Activated CD8-positive, alpha-beta memory T cell treated with anti-CD3 and anti-CD28 coated beads, Interleukin-2, amount 10 ng/mL, durations not matched to agents 7 days and 5 days (primary cell): ENCODE measurements at regions not wholly inside any gene's neighbourhood (a gene's known extent, or its start where the extent isn't known, plus 50 kb on each side); places are given as distances from the start of the nearest gene placed in this dataset.

ENCODE experiments used
- ATAC-seq: fragments of 150-1000 bp; cut with Tn5 transposase; one replicate; pipeline ENCODE4 v1.10.0; 2021; ENCODE audit warnings: moderate library complexity
- CTCF ChIA-PET: fragments of 350-600 bp; sonication (Branson Sonifier 250); formaldehyde crosslinking; loops from one replicate; lab custom pipeline; 2021; ENCODE audit warnings: antibody characterized with exemption; lab: Charles Lee
- DNase-seq: peaks from one replicate; pipeline ENCODE4 v3.0.0-alpha.2; 2020
- H3K27ac Mint-ChIP-seq: one replicate; pipeline ENCODE4 v1.8.0; 2021; ENCODE audit warnings: mild to moderate bottlenecking, mixed read lengths
- H3K27me3 Mint-ChIP-seq: one replicate; pipeline ENCODE4 v1.8.0; 2021; ENCODE audit warnings: mixed read lengths
- H3K36me3 Mint-ChIP-seq: one replicate; pipeline ENCODE4 v1.8.0; 2021; ENCODE audit warnings: mild to moderate bottlenecking, mixed read lengths
- H3K4me1 Mint-ChIP-seq: one replicate; pipeline ENCODE4 v1.8.0; 2021; ENCODE audit warnings: mixed read lengths
- H3K4me3 Mint-ChIP-seq: one replicate; pipeline ENCODE4 v1.8.0; 2021; ENCODE audit warnings: mild to moderate bottlenecking, moderate library complexity, mixed read lengths
- H3K9me3 Mint-ChIP-seq: one replicate; pipeline ENCODE4 v1.8.0; 2022; ENCODE audit warnings: low read depth, mixed read lengths

GRCh38 chr11:69928121-69928520 is 108.9 kb upstream of the FGF3 start:
- Mint-ChIP-seq H3K27me3 (peaks cover 36% of the 10 kb centered on the region), H3K36me3 (no peaks in the 10 kb centered on the region), H3K4me1 (peaks cover 2% of the 10 kb centered on the region), H3K4me3 (no peak overlapping the region), H3K9me3 (no peaks in the 10 kb centered on the region), H3K27ac (no peak overlapping the region)
- CTCF ChIA-PET, result interaction anchor here (1.3 kb wide), 1 partner anchor 13 kb away, joined by 4 read pairs; no protein-coding TSS in a partner anchor
- DNase-seq (no peak), ATAC-seq (no peak)

DNA sequence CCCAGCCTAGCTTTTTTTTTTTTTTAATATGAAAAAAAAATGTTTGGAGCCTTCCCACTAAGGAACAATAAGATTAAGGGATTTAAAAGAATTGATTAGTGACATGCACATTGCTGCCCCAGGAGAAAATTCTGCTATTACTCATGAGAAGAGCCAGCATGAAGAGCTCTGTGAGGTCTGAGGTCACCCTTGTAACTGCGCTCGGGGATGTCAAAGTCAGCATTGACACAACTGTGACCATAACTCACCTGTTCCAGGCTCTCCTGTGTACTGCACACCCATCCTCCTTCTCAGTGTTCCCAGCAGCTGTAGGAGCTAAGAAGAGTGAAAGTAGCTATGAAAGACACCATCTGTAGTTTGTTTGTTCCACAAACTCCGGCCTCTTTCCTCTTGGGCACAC is 109.8 kb upstream of the FGF3 start:
- CTCF ChIA-PET, result interaction anchor here (0.7 to 1.3 kb wide), 2 partner anchors 10 to 14 kb away, joined by 3 to 4 read pairs; no protein-coding TSS in a partner anchor

GRCh38 chr11:69930081-69931059 is 111.2 kb upstream of the FGF3 start:
- no peak overlapping the region for H3K4me3 Mint-ChIP-seq
- CTCF ChIA-PET, result no interaction called here
- peaks cover 2% of the 10 kb centered on the region for H3K4me1 Mint-ChIP-seq
- no peaks in the 10 kb centered on the region for H3K36me3 Mint-ChIP-seq
- no peaks in the 10 kb centered on the region for H3K9me3 Mint-ChIP-seq
- no peak for DNase-seq
- ATAC-seq, result no peak
- H3K27me3 Mint-ChIP-seq, result peaks cover 25% of the 10 kb centered on the region
- no peak overlapping the region for H3K27ac Mint-ChIP-seq

More for the DNA sequence above, 109.8 kb upstream of the FGF3 start:
- H3K27ac Mint-ChIP-seq, result no peak overlapping the region
- DNase-seq, result no peak
- H3K4me1 Mint-ChIP-seq, result peaks cover 2% of the 10 kb centered on the region
- H3K4me3 Mint-ChIP-seq, result no peak overlapping the region
- peaks cover 36% of the 10 kb centered on the region for H3K27me3 Mint-ChIP-seq
- ATAC-seq, result no peak
- H3K9me3 Mint-ChIP-seq, result no peaks in the 10 kb centered on the region
- no peaks in the 10 kb centered on the region for H3K36me3 Mint-ChIP-seq

- peaks cover 16% of the 10 kb centered on the region for H3K27me3 Mint-ChIP-seq
- no peak for DNase-seq
- H3K36me3 Mint-ChIP-seq, result no peaks in the 10 kb centered on the region
- CTCF ChIA-PET, result no interaction called here
- H3K4me1 Mint-ChIP-seq, result peaks cover 2% of the 10 kb centered on the region
- H3K9me3 Mint-ChIP-seq, result no peaks in the 10 kb centered on the region
- no peak overlapping the region for H3K27ac Mint-ChIP-seq
- no peak for ATAC-seq
- H3K4me3 Mint-ChIP-seq, result no peak overlapping the region
These were observed 112.1 kb upstream of the FGF3 start for GRCh38 chr11:69931060-69931910.

DNA sequence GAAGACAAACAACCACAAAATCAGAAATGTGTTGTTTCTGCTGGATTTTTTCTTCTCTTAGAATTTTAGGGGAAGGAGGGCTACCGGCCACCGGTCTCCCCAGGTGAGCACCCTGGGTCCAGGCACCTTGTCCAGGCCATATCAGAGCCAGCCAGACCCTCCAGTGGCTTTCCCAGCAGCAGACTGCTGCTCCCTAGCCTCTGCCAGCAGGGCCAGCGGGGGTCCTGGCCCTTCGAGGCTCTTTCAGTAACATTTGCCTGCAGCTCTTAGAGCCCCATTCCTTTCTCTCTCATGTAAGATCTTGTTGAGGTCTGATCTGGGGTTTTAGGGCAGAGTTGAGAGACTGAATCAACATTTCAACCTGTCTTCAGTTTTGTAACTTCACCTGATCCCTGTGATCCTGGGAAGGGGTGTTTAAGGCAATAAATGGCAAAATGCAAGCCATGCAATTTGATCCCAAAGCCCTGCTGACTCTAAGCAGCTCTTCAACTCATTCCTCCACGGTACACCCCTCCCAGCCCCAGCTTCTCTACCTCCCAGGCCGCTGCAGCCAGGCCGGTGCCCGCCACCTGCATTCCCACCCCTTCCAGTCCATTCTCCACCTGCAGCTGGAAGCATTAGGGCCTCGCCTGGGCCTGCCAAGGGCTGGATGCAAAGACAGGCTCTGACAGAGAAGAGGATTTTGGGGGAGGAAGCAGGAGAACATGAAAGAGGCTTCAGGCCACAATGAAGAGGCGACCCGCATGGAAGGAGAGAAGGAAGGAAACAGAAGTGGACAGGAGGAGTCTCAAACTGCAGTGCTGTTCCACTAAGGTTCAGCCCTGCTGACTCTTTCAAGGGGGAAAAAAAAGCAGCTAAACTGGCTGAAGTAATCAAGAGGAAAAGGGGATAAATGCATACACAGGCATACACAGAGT is 113.0 kb upstream of the FGF3 start:
- Mint-ChIP-seq H3K4me3 (no peak overlapping the region), H3K4me1 (no peaks in the 10 kb centered on the region), H3K36me3 (no peaks in the 10 kb centered on the region), H3K9me3 (no peaks in the 10 kb centered on the region), H3K27me3 (peaks cover 9% of the 10 kb centered on the region), H3K27ac (no peak overlapping the region)
- ATAC-seq (no peak), DNase-seq (no peak)
- CTCF ChIA-PET, result no interaction called here

GRCh38 chr11:69934861-69935494 is 115.8 kb upstream of the FGF3 start:
- DNase-seq (no peak), ATAC-seq (no peak)
- Mint-ChIP-seq H3K27ac (no peak overlapping the region), H3K36me3 (no peaks in the 10 kb centered on the region), H3K4me3 (no peak overlapping the region), H3K9me3 (no peaks in the 10 kb centered on the region), H3K27me3 (no peaks in the 10 kb centered on the region), H3K4me1 (no peaks in the 10 kb centered on the region)
- CTCF ChIA-PET, result no interaction called here

DNA sequence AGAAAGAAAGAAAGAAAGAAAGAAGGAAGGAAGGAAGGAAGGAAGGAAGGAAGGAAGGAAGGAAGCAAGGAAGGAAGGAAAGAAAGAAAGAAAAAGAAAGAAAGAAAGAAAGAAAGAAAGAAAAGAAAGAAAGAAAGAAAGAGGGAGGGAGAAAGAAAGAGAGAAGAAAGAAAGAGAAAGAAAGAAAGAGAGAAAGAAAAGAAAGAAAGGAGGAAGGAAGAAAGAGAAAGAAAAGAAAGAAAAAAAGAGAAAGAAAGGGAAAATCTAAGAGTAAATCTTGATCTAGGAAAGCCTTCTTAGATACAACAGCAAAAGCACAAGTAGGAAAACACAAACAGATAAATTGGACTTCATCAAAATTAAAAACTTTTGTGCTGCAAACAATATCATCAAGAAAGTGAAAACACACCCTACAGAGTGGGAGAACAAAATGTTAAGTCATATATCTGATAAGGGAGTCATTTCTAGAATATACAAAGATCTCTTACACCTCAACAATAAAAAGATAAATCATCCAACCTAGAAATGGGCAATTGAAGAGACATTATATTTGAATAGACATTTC is 116.8 kb upstream of the FGF3 start:
- DNase-seq, result no peak
- H3K27me3 Mint-ChIP-seq, result no peaks in the 10 kb centered on the region
- CTCF ChIA-PET, result interaction anchor here (1.3 kb wide), 1 partner anchor 17 kb away, joined by 3 read pairs; no protein-coding TSS in a partner anchor
- H3K27ac Mint-ChIP-seq, result no peak overlapping the region
- no peak overlapping the region for H3K4me3 Mint-ChIP-seq
- H3K9me3 Mint-ChIP-seq, result no peaks in the 10 kb centered on the region
- H3K4me1 Mint-ChIP-seq, result no peaks in the 10 kb centered on the region
- H3K36me3 Mint-ChIP-seq, result no peaks in the 10 kb centered on the region
- ATAC-seq, result no peak

- ATAC-seq (no peak), DNase-seq (no peak)
- CTCF ChIA-PET, result interaction anchor here (1.3 kb wide), 1 partner anchor 18 kb away, joined by 3 read pairs; no protein-coding TSS in a partner anchor
- no peak overlapping the region for H3K4me3 Mint-ChIP-seq
- H3K9me3 Mint-ChIP-seq, result no peaks in the 10 kb centered on the region
- H3K4me1 Mint-ChIP-seq, result no peaks in the 10 kb centered on the region
- no peak overlapping the region for H3K27ac Mint-ChIP-seq
- H3K27me3 Mint-ChIP-seq, result no peaks in the 10 kb centered on the region
- no peaks in the 10 kb centered on the region for H3K36me3 Mint-ChIP-seq
These were observed 117.6 kb upstream of the FGF3 start for GRCh38 chr11:69936771-69937170.

GRCh38 chr11:69938206-69938605 is 119.0 kb upstream of the FGF3 start:
- Mint-ChIP-seq H3K36me3 (no peaks in the 10 kb centered on the region), H3K27me3 (no peaks in the 10 kb centered on the region), H3K4me1 (no peaks in the 10 kb centered on the region), H3K27ac (no peak overlapping the region), H3K4me3 (no peak overlapping the region), H3K9me3 (no peaks in the 10 kb centered on the region)
- ATAC-seq, result no peak
- CTCF ChIA-PET, result no interaction called here
- DNase-seq, result no peak

GRCh38 chr11:69939551-69940245 is 120.5 kb upstream of the FGF3 start:
- Mint-ChIP-seq H3K27me3 (no peaks in the 10 kb centered on the region), H3K4me3 (no peak overlapping the region), H3K9me3 (no peaks in the 10 kb centered on the region), H3K27ac (no peak overlapping the region), H3K36me3 (no peaks in the 10 kb centered on the region), H3K4me1 (no peaks in the 10 kb centered on the region)
- CTCF ChIA-PET, result no interaction called here
- ATAC-seq, result no peak
- DNase-seq, result no peak

DNA sequence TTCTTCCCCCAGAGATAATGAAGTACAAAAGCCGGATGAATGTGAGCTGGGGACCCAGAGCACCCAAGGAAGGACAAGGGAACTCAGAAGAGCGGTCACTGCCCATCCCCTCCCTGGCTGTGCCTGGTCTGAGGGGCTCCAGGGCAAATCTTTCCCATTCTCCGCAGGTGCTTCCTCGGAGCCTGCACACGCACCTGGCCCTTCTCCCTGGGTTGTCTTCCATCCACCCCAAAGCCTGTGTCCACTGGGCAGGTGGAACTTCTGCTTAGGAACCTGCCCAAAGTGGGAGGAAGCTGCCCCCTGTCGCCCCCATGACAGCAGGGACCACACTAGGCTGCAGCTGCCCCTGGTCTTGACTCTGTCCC is 121.0 kb upstream of the FGF3 start:
- H3K9me3 Mint-ChIP-seq, result no peaks in the 10 kb centered on the region
- H3K36me3 Mint-ChIP-seq, result no peaks in the 10 kb centered on the region

More for the DNA sequence above, 121.0 kb upstream of the FGF3 start:
- ATAC-seq (no peak), DNase-seq (no peak)
- Mint-ChIP-seq H3K27me3 (no peaks in the 10 kb centered on the region), H3K4me3 (no peak overlapping the region), H3K4me1 (no peaks in the 10 kb centered on the region), H3K27ac (no peak overlapping the region)
- CTCF ChIA-PET, result no interaction called here
